HG03066 (cell line): ENCODE measurements at regions not wholly inside any gene's neighbourhood (a gene's known extent, or its start where the extent isn't known, plus 50 kb on each side); places are given as distances from the start of the nearest gene placed in this dataset.
"Not testable (repeated sequence)": the region's sequence is repeated elsewhere in the genome, so short reads cannot be mapped to it uniquely, and the experiment has no call there.

Source experiments
- ATAC-seq: cut with Tn5 transposase; IDR thresholded peaks from one replicate; pipeline ENCODE4 v1.9.1; 2021; ENCODE audit warnings: low read depth; ENCODE audit not compliant: unreplicated experiment

GRCh38 chr13:64675255-64675892, 2554.8 kb downstream of the PCDH9 start:
- ATAC-seq: no peak

DNA sequence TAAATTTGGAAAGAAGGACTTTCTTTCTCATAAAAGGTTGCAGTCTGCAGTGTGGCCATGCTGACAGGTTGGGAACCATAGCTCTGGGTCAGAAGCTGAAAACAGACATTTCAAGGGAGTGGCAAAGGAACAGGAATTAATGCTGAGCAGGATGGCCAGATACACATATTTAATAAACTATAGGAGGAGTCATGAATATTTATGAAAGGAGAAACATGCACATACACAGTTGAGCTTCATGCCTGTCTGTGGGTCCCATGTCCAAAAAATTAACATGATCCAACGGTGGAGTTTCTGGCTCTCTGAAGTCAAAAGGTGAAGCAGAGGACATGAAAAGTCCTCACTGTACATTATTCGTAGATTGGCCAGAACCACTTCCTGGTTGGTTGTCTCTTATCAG, 2556.0 kb downstream of the PCDH9 start:
- ATAC-seq: no peak

GRCh38 chr13:64672751-64673150, 2557.4 kb downstream of the PCDH9 start:
- no peak for ATAC-seq

DNA sequence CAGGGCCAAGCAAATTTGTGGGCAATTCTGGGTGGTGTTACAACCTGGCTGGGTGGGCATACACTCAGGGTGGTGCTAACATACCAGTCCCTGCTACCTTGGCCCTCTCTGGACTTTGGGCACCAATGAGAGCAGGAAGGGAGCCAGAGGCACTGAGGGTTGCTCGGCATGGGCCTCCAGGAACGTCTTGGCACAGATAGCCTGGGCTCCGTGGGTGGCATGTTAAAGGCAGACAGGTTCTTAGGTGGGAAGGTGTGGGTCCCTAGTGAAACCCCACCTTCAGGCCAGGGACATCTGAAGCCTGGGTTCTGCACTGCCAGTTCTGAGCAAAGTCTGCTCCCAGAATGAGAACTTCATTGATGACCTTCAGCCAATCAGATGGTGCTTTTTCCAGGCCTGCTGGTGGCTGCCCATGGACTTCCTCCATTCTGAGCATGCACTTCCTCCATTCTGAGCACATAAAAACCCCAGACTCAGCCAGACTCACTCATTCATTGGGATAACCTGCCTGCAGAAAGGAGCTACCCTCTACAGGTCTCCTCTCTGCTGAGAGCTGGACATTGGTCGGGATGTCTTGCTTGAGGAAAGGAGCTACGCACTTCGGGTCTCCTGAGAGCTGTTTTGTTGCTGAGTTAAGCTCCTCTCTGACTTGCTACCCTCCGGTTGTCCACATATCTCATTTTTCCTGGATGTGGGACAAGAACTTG, 2567.1 kb downstream of the PCDH9 start:
- ATAC-seq: no peak

GRCh38 chr13:64648293-64648692, 2581.8 kb downstream of the PCDH9 start:
- ATAC-seq: no peak

DNA sequence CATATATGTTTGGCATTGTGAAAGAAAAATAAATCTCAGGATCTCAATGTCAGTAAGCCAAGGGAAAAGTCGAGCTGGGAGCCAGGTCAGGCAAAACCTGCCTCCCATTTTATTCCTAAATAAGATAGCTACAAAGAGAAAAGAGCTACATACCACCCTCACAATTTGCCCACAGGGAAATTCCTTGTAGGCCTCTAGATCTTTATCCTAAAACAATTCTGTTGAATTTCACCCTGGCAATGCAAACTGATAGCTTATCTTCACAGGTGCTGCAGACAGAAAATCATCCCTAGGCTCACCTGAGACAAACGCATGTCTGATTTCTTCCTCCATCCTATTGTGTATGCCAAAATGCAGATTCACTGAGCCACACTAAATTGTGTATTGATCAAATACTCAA, 2587.1 kb downstream of the PCDH9 start:
- ATAC-seq: no peak

GRCh38 chr13:64640002-64640401, 2590.1 kb downstream of the PCDH9 start:
- no peak for ATAC-seq

DNA sequence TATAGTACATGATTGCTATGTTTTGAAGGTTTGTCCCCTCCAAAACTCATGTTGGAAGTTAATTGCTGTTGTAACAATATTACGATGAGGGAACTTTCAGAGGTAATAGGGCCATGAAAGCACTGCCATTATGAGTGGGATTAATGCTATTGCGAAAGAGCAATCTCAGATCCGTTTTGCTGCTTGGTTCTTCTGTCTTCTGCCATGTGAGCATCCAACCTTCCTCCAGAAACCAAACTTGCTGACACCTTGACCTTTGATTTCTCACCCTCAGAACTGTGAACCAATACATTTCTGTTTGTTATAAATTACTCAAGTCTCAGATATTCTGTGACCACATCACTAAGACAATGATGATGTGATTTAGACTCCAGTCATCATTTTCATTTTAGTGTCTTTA, 2590.9 kb downstream of the PCDH9 start:
- no peak for ATAC-seq

- ATAC-seq: no peak
Measured at GRCh38 chr13:64633948-64634347, 2596.2 kb downstream of the PCDH9 start.

GRCh38 chr13:64627654-64628053, 2602.5 kb downstream of the PCDH9 start:
- ATAC-seq: no peak

DNA sequence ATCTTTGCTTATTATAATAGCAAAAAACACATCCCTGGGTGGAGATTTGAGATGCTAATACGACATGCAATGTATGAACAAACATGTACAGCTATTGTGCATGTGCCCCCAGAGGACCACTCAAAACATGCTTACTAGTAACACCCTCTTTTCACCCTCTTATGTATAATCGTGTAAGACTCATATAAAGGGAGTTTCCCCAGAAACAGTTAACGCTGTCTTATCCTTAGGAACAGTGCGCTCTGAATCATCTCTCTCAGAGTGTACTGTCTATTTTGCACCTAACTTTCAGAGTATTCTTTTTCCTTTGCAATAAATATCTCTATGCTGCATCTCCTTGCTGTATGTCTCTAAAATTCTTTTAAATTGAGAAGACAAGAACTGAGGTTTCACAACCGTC, 2604.0 kb downstream of the PCDH9 start:
- no peak for ATAC-seq

- ATAC-seq: no peak
Measured at GRCh38 chr13:64617231-64617630, 2612.9 kb downstream of the PCDH9 start.

DNA sequence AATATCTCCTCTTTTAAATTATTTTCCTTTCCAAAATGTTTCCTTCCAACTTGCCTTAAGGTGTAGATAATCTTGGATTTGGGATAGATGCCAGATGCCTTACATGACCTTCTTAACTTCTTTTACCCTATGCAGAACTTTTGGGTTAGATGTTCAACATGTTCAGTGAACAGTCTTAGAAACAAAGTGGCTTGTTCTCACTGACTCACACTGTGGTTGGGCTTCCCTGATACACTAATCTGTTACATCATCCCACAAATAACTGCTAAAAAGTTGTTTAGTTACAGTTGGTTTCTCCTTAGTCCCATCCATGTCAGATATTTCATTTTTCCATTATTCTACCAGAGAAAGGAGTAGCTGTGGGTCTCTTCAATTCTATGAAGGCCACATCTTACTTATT, 2638.2 kb downstream of the PCDH9 start:
- ATAC-seq: no peak

- ATAC-seq: no peak
Measured at GRCh38 chr13:64579331-64579730, 2650.8 kb downstream of the PCDH9 start.

- no peak for ATAC-seq
Measured at GRCh38 chr13:64568748-64569147, 2661.4 kb downstream of the PCDH9 start.

DNA sequence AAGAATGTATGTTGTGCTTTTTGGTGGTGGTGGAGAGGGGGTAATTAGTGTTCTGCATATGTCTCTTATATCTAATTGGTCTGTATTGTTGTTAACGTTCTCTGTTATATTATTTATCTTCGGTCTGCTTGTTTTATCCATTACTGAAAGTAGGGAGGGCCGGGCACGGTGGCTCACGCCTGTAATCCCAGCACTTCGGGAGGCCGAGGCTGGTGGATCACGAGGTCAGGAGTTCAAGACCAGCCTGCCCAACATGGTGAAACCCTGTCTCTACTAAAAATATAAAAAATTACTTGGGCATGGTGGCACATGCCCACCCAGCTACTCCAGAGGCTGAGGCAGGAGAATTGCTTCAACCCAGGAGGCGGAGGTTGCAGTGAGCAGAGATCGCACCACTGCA, 2672.1 kb downstream of the PCDH9 start:
- not testable (repeated sequence) for ATAC-seq

DNA sequence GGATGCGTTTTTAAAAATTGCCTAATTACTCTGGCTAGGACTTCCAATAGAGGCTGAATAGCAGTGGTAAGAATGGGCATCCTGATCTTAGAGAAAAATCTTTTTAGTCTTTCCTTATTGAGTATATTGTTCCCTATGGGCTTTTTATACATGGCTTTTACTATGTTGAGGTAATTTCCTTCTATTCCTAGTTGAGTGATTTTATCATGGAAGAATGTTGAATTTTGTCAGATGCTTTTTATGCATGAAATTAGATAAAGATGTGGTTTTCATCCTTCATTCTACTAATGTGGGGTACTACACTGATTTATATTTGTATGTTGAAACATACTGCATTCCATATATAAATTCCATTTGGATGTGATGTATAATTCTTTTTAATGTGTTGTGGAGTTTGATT, 2673.8 kb downstream of the PCDH9 start:
- ATAC-seq: no peak

- ATAC-seq: no peak
Measured at GRCh38 chr13:64553411-64554129, 2676.6 kb downstream of the PCDH9 start.

DNA sequence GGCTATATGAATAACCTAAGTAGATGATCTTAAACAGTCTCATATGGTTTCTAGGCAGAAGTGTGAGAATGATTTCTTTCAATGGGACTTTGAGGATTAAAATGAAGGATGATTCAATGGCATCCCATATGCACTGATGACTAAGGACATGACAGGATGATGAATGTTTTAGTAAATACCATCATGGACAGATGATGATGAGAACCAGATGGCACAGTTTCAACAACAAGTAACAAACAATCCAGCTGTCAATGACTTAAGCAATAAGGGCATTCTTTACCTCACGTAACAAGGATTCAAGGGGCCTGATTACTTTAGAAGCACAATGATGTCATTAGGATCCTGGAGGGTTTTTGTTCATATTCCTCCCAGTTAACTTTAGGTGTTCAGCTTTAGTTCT, 2678.4 kb downstream of the PCDH9 start:
- ATAC-seq: no peak

DNA sequence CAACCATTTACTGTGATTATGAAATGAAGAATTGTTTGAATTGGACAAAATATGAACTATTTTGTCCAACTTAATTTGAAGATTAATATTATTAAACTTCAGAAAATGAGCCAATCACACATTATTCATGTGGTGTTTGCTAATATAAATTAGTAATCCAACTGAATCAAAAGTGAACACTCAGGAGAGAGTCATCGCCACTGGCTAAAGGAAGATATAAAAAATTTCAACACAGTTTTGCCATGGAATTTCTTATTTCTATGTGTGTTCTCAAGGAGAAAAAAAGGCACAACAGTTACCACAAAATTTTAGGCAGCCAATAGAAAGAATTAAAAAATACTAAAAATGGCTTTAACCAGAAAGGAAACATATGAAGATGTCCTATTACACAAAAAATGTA, 2683.8 kb downstream of the PCDH9 start:
- ATAC-seq: no peak

DNA sequence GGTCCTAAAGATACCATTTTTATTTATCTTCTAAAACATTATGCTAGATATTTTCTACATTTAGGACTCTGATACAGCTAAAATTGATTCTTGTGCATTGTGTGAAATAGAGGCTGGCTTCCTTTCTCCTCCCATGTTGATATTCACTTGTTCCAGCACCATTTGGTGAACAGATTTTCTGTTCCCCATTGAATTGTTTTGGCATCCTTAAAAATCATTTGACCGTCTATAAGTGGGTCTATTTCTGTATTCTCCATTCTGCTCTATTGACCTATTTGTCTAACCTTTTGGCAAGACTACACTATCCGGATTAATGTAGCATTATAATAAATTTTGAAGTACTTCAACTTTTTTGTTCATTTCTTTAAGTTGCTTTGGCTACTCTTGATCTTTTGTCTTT, 2689.2 kb downstream of the PCDH9 start:
- ATAC-seq: no peak

- ATAC-seq: no peak
Measured at GRCh38 chr13:64540468-64540867, 2689.7 kb downstream of the PCDH9 start.
